HG03108 (cell line): ENCODE measurements at regions not wholly inside any gene's neighbourhood (a gene's known extent, or its start where the extent isn't known, plus 50 kb on each side); places are given as distances from the start of the nearest gene placed in this dataset.

ENCODE experiments used
- ATAC-seq: cut with Tn5 transposase; IDR thresholded peaks from one replicate; pipeline ENCODE4 v1.9.1; 2021; ENCODE audit warnings: moderate library complexity; ENCODE audit not compliant: unreplicated experiment

DNA sequence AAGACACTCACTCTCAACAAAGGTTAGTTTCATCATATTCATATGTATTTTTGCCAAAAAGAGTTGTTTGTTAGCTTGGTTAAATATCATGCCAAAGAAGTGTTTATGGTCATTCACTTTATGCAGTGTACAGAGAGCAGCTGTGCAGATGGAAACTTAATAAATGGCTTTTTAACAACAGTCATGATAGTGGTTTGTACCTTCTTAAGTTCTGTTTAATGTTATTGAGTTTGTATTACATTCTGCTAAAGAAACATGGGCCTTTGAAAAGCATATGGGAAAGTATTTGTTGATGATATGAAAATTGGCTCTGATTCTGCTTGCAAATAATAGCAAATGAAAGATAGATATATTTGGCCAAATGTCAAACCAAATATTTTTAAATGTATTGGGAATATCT lies 607.3 kb downstream of the NCAM2 start:
- ATAC-seq, result no peak

DNA sequence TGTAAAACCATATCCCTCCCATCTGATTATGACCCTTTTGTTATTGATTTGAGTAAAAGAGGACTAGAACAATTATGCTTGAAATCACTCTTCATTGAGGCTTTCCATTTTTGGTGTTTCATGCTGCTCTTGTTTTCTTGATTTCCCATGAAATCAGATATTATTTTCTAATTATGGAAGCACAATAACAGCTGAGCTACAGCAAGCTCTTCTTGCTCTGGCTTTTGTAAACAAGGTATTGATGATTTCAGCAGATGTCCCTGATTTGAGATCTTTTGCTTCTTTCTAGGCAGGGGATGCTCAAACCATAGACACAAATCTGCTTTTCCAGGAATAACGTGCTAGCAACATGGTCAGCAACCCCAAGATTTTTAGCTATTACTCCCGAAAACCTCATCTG lies 607.8 kb downstream of the NCAM2 start:
- no peak for ATAC-seq

DNA sequence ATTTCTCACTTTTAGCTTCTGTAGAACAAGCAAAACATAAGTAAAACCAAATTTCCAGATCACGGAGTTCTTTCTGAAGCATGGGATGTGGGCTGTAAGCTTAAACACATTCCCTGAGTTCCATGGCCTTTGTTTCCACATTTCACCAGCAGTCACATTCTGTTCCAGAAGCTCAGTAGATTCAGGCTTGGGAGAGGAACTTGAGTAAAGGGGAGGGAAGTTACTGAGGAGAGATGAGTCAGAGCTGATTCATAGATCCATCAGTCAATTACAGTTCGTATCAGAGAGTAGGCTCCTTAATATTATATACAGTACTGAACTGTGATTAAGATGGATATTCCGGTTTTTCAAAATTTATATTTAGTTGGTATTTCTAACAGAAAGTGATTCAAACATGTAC lies 614.3 kb downstream of the NCAM2 start:
- ATAC-seq, result no peak

DNA sequence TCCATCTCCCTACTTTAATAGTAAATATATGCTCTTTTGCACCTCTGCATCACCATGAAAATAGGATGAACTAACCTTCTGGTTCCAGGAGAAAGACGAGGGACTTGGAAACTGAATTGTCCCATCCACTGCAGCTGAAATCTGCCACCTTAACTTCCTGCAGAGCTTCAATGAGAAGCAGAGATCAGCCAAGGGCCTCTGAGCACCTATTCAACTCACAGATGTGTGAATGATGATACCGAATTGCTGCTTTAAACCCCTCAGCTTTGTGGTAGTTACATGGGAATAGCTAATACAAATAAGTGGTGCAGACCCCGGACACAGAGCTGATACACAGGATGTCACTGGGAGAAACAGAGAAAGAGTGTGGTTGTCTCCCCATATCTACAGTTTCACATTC lies 616.8 kb downstream of the NCAM2 start:
- ATAC-seq, result no peak

DNA sequence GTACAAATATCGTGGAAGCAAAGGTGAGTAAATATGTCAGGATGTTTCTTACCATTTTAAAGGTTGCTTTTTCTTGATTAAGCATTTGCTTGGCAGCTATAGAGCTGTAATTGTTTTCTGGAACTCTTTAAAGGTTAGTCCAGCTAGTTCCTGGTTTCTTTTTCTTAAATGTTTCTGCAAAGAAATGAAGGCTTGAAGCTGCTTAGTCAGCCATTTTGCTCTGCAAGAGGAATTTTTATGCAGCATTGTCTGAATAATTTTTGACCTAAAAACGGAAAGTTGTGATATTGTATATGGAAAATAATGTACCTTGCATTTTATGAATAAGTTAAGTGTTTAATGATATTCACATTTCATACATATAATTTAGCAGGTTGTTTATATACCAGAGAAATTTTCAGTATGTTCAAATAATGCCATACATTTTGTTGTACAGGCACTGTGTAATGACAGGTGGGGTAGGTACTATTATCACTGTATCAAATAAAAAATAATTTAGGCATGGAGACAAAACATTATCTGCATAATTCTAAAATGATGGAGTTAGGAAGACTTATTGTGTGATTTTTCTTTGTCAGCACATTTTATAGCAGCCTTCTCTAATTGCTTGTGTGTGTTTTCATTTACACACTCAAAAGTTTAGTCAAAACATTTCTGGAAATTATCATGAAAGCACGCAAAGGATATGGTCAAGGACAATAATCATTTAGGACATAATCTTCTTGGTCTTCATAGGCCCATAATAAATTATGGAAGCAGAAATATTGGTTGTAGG lies 624.4 kb downstream of the NCAM2 start:
- ATAC-seq, result no peak

DNA sequence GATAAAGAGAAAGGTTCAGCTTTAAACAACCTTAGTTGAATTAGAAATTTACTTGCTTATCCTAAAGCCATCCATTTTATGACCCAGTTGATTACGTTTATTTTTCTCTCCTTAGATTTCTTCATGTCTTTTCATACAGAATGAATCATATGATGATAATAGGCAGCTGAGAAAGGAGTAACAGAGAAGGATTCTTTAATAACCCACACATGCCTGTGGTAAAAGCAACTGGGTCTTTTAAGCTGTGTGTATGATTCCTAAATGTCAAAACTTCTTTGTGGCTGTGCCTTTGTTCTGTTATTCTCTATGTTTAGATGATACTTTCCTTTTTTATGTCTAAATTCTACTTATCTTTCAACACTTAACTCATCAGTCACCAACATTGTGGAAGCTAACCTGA lies 626.5 kb downstream of the NCAM2 start:
- ATAC-seq, result no peak

DNA sequence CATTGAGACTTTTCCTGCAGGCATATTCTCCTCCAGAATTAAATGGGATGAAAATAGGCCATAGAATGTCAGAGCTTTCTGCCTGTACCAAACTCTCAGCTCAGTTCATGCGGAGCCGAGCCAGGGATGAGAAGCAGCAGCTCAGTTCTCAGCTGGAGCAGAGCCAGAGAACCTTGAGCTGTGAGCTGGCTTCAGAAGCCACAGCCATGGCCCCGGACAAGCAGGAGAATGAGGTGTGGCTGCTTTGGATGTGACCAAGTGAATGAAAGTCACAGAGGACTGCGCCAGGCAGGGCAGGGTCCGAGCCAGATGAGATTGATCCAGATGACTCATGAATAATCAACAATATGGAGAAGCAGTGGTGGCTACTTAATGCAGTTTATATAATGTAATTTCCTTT lies 633.8 kb downstream of the NCAM2 start:
- ATAC-seq, result no peak

DNA sequence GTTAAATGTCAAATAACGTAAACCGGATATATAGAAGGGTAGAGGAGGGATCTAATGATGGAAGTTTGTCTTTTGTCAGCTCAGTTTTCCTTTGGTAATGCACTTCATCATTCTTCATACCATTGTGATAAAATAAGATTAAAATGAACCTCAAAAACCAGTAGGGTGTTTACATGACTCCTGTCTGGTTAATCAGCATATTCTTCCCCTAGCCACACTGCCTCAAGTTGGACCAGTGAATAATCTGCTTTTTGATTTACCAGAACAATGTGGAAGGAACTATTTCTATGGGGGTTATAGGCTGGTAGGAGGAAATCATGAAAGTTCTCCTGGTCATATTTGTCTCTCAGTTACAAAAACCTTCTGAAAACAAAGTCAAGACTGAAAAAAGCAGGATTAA lies 634.7 kb downstream of the NCAM2 start:
- no peak for ATAC-seq

DNA sequence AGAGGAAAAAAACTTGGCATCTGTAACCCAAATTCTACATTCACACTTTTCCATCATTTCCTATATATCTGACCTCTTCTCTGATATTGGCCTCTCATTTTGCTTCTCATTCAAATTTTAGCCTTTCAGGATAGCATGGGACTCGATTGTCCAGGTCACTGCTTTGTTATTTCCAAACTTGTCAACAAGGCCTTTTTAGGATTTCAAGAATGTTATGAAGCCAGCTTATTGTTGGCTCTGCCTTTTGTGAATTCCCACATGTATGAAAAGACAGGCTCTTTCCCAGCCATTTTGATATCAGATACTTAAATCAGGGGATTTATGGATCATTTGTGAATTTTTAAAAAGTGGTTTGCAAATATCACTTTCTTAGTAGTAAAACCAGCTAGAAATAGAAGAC lies 663.5 kb downstream of the NCAM2 start:
- ATAC-seq, result no peak

DNA sequence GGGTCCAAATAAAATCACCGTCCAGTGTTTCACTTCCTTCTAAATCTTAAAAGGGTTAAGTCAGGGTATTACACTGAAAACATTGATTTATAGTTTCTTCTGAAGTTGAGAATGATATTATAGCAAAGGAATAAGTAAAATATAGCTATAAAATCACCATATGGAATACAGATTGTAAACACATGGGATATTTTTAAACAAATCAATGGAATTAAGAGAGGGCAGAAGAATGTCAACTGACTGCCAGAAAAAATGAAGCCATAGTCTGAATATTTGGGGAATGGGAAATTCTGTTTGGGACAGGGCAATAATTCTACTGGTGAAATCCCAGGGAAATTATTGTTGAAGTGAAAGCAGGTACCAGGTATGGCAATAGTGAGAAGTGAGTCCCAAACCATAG lies 664.6 kb downstream of the NCAM2 start:
- ATAC-seq, result no peak

DNA sequence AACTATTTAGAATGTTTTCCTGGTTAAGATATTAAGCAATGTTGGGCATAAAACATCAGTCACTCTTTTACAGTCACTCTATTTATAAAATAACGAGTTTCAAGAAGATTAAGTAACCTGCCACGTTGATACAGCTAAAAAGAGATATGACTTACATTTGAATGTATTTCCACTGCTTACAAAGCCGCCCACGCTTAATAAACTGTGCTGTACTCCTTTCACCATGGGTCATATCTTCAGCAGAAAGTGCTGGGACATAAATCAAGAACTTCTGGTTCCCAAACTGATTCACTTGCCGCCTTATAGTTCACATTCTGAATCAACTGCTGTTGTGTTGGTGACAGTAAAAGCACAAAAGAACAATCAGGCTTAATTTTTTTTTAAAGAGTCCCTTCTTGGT lies 666.7 kb downstream of the NCAM2 start:
- no peak for ATAC-seq

DNA sequence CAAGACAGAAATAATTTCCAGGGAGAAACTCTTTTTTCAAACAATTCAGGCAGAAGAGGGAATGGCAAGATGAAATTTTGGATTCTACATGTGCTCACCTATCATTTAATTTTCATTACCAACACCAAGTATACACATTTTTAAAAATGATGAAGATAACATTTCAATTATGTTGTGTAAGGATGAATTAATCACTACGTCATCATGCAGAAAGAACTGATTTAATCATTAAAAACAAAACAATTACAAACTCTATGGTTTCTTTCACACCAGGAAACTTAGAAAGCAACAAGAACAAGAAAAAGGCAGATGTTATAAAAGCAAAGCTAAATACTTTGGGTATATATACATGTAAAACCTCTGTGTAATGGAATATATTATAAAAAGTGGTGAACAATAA lies 668.5 kb downstream of the NCAM2 start:
- ATAC-seq, result no peak

DNA sequence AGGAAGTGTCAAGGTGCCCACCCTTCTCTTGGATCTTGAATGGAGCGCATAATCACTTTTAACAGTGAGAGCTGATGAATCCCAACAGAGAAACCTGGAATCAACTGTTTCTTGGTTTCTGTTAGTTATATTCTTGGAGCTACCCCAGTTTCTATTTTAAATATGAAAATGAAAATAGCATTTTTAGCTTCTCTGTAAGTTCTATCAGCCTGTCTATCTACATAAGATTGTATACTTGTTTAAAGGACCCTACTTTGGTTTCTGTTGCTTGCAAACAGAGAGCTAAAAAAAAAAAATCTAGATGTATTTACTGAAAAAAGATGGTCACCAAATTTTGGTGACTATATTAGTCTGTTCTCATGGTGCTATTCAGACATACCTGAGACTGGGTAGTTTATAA lies 670.0 kb downstream of the NCAM2 start:
- ATAC-seq, result no peak

DNA sequence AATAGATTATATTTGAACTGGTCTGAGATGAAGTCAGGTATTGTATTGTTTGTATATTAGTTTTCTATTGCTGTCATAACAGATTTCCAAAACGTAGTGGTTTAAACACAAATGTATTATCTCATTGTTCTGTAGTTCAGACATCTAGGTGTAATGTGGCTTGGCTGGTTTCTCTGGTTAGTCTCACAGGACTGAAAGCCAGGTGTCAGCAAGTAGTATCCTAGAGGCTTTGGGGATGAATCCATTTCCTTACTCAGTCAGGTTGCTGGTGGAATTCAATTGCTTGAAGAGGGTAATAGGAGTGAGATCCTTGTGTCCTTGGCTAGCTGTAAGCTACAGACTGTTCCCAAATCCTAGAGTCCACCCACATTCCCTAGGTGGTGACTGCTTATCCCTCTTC lies 675.8 kb downstream of the NCAM2 start:
- no peak for ATAC-seq

DNA sequence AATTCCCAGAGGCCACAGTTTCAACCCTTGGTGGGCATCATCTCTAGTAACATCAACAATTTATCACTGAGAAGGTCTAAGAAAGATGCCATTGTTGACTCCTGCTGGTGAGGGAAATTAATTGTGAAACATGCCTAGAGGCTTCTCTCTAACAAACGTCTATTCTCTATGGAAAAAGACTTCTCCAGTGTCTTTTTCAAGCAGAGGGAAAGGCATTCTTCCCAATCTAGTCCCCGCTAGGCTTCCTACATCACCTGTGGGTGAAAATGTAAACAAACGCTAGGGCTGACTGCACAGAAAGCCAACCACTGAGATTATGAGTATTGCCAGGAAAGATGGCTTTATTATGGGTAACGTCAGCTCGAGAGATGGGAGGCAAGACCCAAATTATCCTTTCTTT lies 677.4 kb downstream of the NCAM2 start:
- no peak for ATAC-seq

DNA sequence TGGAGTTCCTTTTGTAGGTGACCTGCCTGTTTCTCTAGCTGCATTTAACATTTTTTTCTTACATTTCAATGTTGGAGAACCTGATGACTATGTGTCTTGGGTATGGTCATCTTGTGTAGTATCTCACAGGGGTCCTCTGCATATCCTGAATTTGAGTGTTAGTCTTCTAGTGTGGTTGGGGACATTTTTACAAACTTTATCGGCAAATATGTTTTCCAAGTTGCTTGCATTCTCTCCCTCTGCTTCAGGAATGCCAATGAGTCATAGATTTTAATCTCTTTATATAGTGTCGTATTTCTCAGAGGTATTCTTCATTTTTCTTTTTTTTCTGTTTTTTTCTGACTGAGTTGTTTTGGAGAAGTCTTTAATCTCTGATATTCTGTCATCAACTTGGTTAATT lies 684.0 kb downstream of the NCAM2 start:
- ATAC-seq, result no peak

DNA sequence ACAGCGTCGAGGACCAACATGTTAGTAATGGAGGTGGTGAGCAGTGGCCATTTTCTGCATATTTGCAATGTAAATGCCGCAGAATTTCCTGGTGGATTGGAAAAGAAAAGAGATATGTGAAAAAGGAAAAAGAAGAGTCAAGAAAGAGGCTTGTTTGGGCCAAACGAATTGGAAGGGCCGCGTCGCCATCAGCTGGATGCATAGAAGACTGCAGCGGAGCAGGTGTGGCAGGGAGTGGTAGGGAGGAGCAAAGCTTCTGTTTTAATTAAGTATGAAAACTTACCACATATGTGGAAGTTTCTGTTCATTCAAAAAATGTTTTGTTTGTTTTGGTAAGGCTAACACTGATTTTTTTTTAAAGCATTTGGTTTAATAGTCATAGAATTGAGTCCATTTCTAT lies 690.7 kb downstream of the NCAM2 start:
- ATAC-seq, result no peak

DNA sequence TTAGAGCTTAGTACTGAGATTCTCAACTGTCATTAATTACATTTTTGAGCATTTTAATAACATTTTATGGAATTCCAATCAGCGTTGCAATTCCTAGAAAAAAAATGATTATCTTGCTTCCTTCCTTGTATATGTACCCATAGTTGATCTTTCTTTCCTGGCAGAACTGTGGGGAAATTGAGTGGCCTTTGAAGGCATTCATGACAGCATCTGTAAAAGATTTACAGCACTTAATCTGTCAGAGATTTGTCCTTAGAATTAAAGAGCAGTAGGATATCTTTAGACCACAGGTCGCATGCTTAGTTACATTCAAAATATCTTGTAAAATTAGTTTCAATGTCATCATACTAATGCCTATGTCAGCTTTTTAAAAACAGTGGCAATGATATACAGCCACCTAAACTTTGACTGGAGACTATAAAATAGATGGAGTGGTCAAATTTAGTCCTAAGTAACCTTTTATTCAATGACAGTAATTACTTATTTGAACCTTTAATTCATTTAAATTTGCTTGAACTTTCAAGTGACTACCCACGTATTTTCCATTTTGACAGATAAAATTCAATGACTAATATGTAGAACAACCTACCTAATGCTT lies 692.0 kb downstream of the NCAM2 start:
- no peak for ATAC-seq

DNA sequence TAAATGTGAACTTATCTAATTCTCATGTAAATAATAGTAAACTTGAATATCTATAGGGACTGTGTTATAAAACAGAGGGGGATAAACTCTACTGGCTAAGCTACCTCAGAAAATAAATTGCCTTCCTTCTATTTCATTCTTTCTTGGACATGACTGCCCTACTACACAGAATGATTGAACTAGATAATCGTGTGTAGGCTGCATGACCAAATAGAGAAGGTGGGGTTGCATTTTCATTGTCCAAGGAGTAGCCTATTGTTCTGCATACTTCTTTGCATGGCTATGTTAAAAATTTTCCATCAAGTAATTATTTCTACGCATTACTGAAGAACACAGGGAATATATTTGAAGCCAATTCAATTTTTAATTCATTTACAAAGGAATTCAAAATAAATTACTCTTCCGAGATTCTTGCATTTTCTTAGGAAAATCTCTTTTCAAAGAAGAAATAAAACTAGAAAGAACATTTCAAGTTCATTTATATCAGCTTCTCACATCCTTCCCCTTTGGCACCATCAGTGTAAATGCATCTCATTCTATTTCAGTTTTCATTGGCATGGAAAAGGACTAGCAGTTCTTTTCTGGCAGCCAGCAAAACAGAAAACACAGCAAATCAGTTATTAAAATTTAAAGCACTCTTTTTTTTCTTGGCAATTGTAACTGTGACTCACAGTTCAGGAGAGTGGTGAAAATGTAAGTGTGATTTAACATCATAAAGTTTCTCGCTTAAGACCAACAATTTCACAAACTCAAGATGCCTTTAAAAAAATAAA lies 714.7 kb downstream of the NCAM2 start:
- ATAC-seq, result no peak

DNA sequence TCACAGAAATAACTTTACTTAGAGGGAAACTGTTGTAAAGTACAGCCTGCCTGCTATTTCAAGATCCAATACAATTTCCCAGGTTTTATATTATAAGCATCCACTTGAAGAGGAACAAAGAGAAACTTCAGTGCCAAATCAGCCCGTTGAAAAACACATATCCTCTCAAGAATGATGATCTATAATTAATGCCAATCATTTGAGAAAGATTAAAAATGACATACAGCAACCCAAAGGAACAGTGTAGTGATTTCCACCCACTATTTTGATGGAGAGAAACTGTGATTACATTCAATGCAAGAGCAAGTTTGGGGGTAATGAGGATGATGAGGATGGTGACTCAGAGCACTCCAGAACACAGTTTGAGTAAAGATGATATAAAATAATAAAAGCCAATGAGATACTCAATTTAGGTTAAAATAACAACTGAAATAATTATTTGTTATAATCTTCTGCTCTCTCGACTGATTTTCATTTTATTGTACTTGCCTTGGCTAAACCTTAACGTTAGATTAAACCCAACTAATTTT lies 715.5 kb downstream of the NCAM2 start:
- ATAC-seq, result no peak

DNA sequence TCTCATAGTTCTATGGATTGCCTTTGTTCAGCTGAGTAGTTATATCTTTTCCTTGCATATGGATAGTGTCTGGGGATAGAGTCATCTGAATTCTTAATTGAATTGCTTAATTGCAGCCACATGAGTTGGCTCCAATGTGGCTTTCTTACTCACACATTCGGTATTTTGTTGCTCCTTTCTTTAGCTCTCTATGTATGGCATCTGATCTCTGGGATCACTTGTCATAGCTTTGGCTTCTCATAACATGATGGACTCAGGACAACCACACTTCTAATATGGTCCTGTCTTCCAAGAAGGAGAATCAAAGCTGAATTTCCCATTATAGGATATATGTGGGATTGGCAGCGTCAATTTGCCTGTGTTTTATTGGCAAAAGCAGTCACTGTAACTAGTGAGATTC lies 716.2 kb downstream of the NCAM2 start:
- no peak for ATAC-seq
